ENCODE measurements at regions not wholly inside any gene's neighbourhood (a gene's known extent, or its start where the extent isn't known, plus 50 kb on each side); places are given as distances from the start of the nearest gene placed in this dataset.

GRCh38 chr4:24644983-24645764, 60.8 kb upstream of the DHX15 start:
- no peak for TF ChIP-seq CTCF (conservative IDR thresholded peaks at IDR 0.05)
- no peak overlapping the region for H2BK20ac ChIP-seq (ENCODE audit: low read depth, low read length, poor library complexity, severe bottlenecking)
- H4K8ac ChIP-seq (replicated peaks; ENCODE audit: insufficient read length, low read depth, low read length), result no peak overlapping the region
- H3K79me2 ChIP-seq (ENCODE audit: insufficient read depth, low read length), result no peaks in the 10 kb centered on the region
- H2BK5ac ChIP-seq (ENCODE audit: insufficient read length, low read length), result no peak overlapping the region
- no peaks in the 10 kb centered on the region for H3K36me3 Mint-ChIP-seq (ENCODE audit: insufficient read depth in 1 of 3, low read depth in 3 of 3)
- no peak overlapping the region for H3K27ac ChIP-seq (ENCODE audit: insufficient read length, low read depth, low read length)
- no peak overlapping the region for H2AFZ ChIP-seq (ENCODE audit: low read length)
- H3K4ac ChIP-seq (ENCODE audit: low read depth, low read length), result no peak overlapping the region
- H3K14ac ChIP-seq (ENCODE audit: insufficient read depth, low read length), result no peak overlapping the region
- no peak overlapping the region for H3T11ph ChIP-seq (ENCODE audit: low read length)
- H3K9me3 Mint-ChIP-seq, result no peaks in the 10 kb centered on the region
- H3K23ac ChIP-seq (ENCODE audit: insufficient read length, low read depth, low read length), result no peak overlapping the region
- H3K27ac Mint-ChIP-seq, result no peak overlapping the region
- no peak overlapping the region for H3K56ac ChIP-seq (ENCODE audit: insufficient read length, low read depth, low read length)
- no peak for DNase-seq
- no peaks in the 10 kb centered on the region for H3K9me3 ChIP-seq (ENCODE audit: control insufficient read depth, low read depth, low read length)
- WGBS (ENCODE audit: extremely low coverage, insufficient read length, low lambda C conversion rate), result no CpG with 5 or more reads among the region's 6 CpGs
- H3K27me3 Mint-ChIP-seq (ENCODE audit: low read depth), result no peaks in the 10 kb centered on the region
- no peaks in the 10 kb centered on the region for H3K23me2 ChIP-seq (ENCODE audit: insufficient read length, low read depth, low read length, poor library complexity, severe bottlenecking)
- H3K79me1 ChIP-seq (ENCODE audit: insufficient read depth, low read depth, low read length, poor library complexity, severe bottlenecking), result no peaks in the 10 kb centered on the region
- H3K18ac ChIP-seq (ENCODE audit: insufficient read length, low read depth, low read length), result no peak overlapping the region
- H2AK5ac ChIP-seq (ENCODE audit: insufficient read length, low read length), result no peak overlapping the region
- H3K4me3 Mint-ChIP-seq, result no peak overlapping the region
- H3K9ac ChIP-seq (ENCODE audit: extremely low read depth, insufficient read length, low read length), result no peak overlapping the region
- no peak overlapping the region for H3K4me2 ChIP-seq (ENCODE audit: insufficient read depth, insufficient read length, low read length)
- no peak overlapping the region for H4K91ac ChIP-seq (ENCODE audit: insufficient read length, low read depth, low read length)
- H3K4me1 ChIP-seq (ENCODE audit: insufficient read depth, low read length), result peaks cover 3% of the 10 kb centered on the region
- H4K5ac ChIP-seq (ENCODE audit: insufficient read length, low read depth, low read length), result no peak overlapping the region
- H2BK120ac ChIP-seq (ENCODE audit: low read depth, low read length, poor library complexity, severe bottlenecking), result no peak overlapping the region
- H2BK15ac ChIP-seq (ENCODE audit: low read depth, low read length), result no peak overlapping the region
- H3K27me3 ChIP-seq (ENCODE audit: insufficient read depth, low read length), result no peaks in the 10 kb centered on the region
- H2BK12ac ChIP-seq (ENCODE audit: insufficient read length, low read depth, low read length), result no peak overlapping the region
- H3K4me1 Mint-ChIP-seq, result peaks cover 18 to 28% of the 10 kb centered on the region in 2 experiments
- H4K20me1 ChIP-seq (ENCODE audit: control insufficient read depth, insufficient read depth, insufficient read length), result no peaks in the 10 kb centered on the region

All from H9 (cell line).